Lower leg skin (tissue), 4 donors: ENCODE measurements at regions not wholly inside any gene's neighbourhood (a gene's known extent, or its start where the extent isn't known, plus 50 kb on each side); places are given as distances from the start of the nearest gene placed in this dataset.
"Not testable (repeated sequence)": the region's sequence is repeated elsewhere in the genome, so short reads cannot be mapped to it uniquely, and the experiment has no call there.

Experiments
- DNase-seq, 2 donors: peaks; one replicate each; pipeline ENCODE4 v3.0.0-alpha.2; 2019; ENCODE audit warnings: low spot score in 2 of 2
- H3K4me3 ChIP-seq: fragments of 200-600 bp; sonication (generic); 2 replicates; pipeline ENCODE4 v1.5.1; 2017; ENCODE audit warnings: mild to moderate bottlenecking, low read depth; ENCODE audit not compliant: poor library complexity, severe bottlenecking
- CTCF ChIP-seq, 3 donors: fragments of 450-650 bp; IDR thresholded peaks; one replicate each; pipeline ENCODE4 v1.5.1; 2016; ENCODE audit warnings: antibody characterized with exemption in 3 of 3, mild to moderate bottlenecking in 3 of 3, moderate library complexity in 2 of 3
- POLR2A ChIP-seq, 2 donors: fragments of 450-650 bp; IDR thresholded peaks; one replicate each; pipeline ENCODE4 v1.6.1; 2016 to 2017; ENCODE audit warnings: antibody characterized with exemption in 2 of 2, mild to moderate bottlenecking in 1 of 2, moderate library complexity in 1 of 2
- WGBS, 2 donors: methylation state at CpG; one replicate each; pipeline ENCODE4 v1.1.5; 2018; 5-methylcytosine and 5-hydroxymethylcytosine counted together
- intact Hi-C: fragments of 100-400 bp; cut with DNase I; formaldehyde crosslinking; loops from one replicate; pipeline ENCODE4 v1.15.0; 2023; ENCODE audit warnings: low total_unique reads

GRCh38 chr1:214143006-214143992 is 137.7 kb upstream of the SMYD2 start:
- TF ChIP-seq POLR2A (IDR thresholded peaks at IDR 0.05), result no peak
- TF ChIP-seq CTCF (IDR thresholded peaks at IDR 0.05), result no peak
- H3K4me3 ChIP-seq, result no peak overlapping the region
- 57% methylated on average over 17 of the region's 17 CpGs for WGBS, 2 donors
- DNase-seq, result no peak
- intact Hi-C loops, result no loop called here

- H3K4me3 ChIP-seq, intact Hi-C loops, DNase-seq: not testable (repeated sequence)
- WGBS, 2 donors, result 57 to 74% methylated on average over 2 of the region's 2 CpGs
These were observed 136.4 kb upstream of the SMYD2 start for GRCh38 chr1:214144521-214144920.

- DNase-seq, result no peak
- intact Hi-C loops, result no loop called here
- 39 to 40% methylated on average over 4 of the region's 4 CpGs for WGBS, 2 donors
- H3K4me3 ChIP-seq, result no peak overlapping the region
- TF ChIP-seq CTCF (IDR thresholded peaks at IDR 0.05) (no peak), POLR2A (IDR thresholded peaks at IDR 0.05) (no peak)
These were observed 134.4 kb upstream of the SMYD2 start for GRCh38 chr1:214146523-214146922.

- TF ChIP-seq POLR2A (IDR thresholded peaks at IDR 0.05) (no peak), CTCF (IDR thresholded peaks at IDR 0.05) (no peak)
- intact Hi-C loops, result no loop called here
- H3K4me3 ChIP-seq, result no peak overlapping the region
- no peak for DNase-seq
- 55 to 61% methylated on average over 6 of the region's 6 CpGs for WGBS, 2 donors
These were observed 126.2 kb upstream of the SMYD2 start for GRCh38 chr1:214154596-214155292.

GRCh38 chr1:214155987-214156625 is 124.9 kb upstream of the SMYD2 start:
- no peak for DNase-seq
- 23 to 33% methylated on average over 2 of the region's 2 CpGs for WGBS, 2 donors

More at GRCh38 chr1:214155987-214156625, 124.9 kb upstream of the SMYD2 start:
- no peak overlapping the region for H3K4me3 ChIP-seq
- TF ChIP-seq POLR2A (IDR thresholded peaks at IDR 0.05), result no peak
- no peak for TF ChIP-seq CTCF (IDR thresholded peaks at IDR 0.05)
- intact Hi-C loops, result no loop called here
